Occipital lobe (tissue), 1 donor: ENCODE measurements at regions not wholly inside any gene's neighbourhood (a gene's known extent, or its start where the extent isn't known, plus 50 kb on each side); places are given as distances from the start of the nearest gene placed in this dataset.

Source experiments
- DNase-seq: peaks from one replicate; lab custom pipeline; 2025; lab: John Stamatoyannopoulos, UW

DNA sequence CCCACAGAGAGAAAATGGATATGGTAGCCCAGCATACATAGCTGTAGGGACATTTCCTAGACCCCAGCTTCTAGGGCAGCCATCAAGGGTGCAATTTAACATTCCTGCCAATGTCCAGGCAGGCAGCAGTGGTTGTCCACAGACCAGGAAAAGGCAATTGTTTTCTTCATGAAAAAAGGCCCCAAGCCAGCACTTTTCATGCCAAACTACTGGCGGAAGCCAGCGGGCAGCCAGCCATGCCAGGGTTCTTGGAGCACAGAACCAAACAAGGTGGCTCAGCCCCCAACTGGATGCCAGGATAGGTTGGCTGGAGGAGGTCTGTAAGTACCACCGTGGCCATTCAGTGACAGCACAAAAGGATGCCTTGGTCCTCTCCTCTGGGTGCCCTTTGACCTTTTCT lies 94.6 kb downstream of the BANF2 start:
- DNase-seq, result no peak

DNA sequence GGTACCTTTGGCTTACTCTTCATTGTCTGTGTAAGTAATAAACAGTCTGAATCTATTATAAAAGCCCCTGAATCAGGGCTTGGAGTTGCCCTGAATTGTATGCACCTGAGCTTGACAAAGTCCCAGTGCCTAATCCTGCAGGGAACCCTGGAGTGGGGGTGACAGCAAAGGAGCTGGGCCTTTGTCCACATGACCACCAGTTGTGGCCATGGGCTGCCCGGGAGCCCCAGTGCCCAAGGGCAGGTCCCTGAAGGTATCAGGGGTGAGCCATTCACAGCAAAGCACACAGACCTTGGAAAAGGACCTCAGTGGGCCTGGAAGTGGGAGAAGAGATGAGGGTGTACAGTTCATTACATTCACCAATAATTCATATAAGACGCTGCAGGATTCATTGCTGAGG lies 94.2 kb downstream of the BANF2 start:
- no peak for DNase-seq

DNA sequence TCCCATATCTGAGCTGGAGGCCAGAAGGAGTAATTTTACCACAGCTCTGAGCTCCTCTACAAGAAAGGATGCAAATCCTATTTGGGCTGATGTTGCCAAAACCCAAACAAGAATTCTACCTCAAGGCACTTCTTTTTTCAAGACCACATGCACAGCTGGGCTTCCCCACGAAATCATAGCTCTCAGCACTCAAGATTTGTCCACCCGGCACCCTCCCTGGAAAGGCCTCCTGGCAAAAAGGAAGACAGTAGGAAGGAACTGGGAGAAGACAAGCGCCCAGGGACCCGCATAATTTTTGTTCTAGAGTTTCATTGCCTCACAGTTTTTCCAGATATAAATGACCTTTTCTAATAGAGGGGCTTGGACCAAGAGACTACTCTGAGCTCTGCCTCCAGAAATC lies 90.5 kb downstream of the BANF2 start:
- no peak for DNase-seq

DNA sequence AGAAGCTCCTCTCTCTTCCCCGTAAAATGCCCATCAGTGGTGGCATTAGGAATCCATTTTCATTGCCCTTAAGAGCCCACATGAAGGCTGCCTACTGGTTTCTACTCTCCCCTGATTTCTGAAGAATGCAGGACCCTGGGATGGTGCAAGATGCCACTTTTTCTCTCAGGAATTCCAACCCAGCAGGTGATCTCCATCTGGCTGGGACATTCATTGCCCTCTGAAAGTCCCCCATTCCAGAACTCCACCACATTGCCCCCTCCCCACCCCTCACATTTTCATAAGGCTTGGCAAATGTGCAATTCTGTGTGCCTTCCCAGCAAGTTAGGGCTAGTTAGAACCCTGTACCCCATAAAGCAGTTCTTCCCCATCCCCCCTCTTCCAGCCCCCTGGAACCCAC lies 88.0 kb downstream of the BANF2 start:
- no peak for DNase-seq

DNA sequence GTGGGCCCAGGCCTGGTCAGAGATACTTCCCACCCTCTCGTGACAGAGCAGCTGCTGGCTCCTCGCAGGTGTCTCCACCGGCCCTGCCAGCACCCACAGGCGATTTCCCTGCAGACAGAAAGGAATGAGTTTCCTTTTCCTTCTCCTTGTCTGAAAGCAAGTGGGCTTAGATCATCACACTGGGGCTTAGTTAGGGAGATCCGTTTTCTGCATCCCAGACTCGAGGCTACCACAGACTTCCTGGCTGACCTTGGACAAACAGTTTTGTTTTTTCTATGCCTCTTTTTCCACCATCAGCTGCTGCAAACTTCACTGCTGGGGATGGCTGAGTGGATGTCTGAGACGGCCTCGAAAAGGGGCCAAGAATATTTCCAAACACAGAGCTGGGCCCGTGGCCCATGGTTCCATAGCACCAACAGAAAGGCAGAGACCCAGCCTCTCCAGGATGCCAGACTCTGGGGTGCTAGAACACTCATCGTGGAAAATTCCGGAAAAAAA lies 86.5 kb downstream of the BANF2 start:
- DNase-seq, result no peak
